ENCODE measurements at regions not wholly inside any gene's neighbourhood (a gene's known extent, or its start where the extent isn't known, plus 50 kb on each side); places are given as distances from the start of the nearest gene placed in this dataset.

DNA sequence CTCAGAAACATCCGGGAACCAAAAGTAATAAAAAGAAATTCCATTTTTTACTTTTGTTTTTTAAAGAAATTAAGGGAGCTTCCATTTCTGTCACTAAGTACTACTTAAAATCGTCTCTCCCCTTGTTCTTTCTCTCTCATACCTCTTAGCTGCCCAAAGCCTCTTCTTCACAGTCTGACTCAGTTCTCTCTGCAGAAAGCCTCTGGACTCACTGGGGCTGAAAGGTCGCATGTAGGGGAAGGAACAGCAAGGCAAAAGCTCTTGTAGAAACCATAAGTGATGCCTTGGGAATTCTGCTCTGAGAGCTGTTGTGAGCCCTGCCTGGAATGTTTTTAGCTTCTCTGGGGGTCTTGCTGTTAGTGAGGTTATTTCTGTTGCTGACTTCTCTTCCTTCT is 100.8 kb upstream of the RANBP3L start:
- TF ChIP-seq, protein P1, sequence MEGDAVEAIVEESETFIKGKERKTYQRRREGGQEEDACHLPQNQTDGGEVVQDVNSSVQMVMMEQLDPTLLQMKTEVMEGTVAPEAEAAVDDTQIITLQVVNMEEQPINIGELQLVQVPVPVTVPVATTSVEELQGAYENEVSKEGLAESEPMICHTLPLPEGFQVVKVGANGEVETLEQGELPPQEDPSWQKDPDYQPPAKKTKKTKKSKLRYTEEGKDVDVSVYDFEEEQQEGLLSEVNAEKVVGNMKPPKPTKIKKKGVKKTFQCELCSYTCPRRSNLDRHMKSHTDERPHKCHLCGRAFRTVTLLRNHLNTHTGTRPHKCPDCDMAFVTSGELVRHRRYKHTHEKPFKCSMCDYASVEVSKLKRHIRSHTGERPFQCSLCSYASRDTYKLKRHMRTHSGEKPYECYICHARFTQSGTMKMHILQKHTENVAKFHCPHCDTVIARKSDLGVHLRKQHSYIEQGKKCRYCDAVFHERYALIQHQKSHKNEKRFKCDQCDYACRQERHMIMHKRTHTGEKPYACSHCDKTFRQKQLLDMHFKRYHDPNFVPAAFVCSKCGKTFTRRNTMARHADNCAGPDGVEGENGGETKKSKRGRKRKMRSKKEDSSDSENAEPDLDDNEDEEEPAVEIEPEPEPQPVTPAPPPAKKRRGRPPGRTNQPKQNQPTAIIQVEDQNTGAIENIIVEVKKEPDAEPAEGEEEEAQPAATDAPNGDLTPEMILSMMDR (IDR thresholded peaks at IDR 0.05; ENCODE audit: borderline replicate concordance, extremely low read depth, low read length, poor library complexity, severe bottlenecking) = no peak
- no peak for TF ChIP-seq EZH2 (IDR thresholded peaks at IDR 0.05; ENCODE audit: borderline replicate concordance, low read depth, low read length, severe bottlenecking)
